ENCODE measurements at regions not wholly inside any gene's neighbourhood (a gene's known extent, or its start where the extent isn't known, plus 50 kb on each side); places are given as distances from the start of the nearest gene placed in this dataset.

DNA sequence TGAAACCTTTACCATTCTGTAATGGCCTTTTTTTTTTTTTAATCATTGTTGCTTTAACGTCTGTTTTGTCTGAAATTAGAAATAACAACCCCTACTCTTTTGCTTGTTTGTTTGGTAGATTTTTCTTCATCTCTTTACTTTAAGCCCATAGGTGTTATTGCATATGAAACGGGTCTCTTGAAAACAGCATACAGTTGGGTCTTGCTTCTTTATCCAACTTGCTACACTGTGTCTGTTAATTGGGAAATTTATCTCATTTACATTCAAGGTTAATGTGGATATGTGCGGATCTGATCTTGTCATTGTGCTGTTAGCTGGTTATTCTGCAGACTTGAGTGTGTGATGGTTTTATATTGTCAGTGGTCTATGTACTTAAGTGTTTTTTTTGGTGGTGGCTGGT, 78.9 kb upstream of the COP1 start:
- H3K4me1 ChIP-seq: peaks cover 15% of the 10 kb centered on the region
- no peaks in the 10 kb centered on the region for H3K36me3 ChIP-seq (ENCODE audit: control insufficient read depth, insufficient read depth, low read length)
- intact Hi-C loops (cut with micrococcal nuclease; ENCODE audit: unreplicated experiment): no loop called here
- no peak overlapping the region for H3K27ac Mint-ChIP-seq (ENCODE audit: unreplicated experiment)
- peaks cover 22% of the 10 kb centered on the region for H3K9me3 Mint-ChIP-seq (ENCODE audit: unreplicated experiment)
- no peaks in the 10 kb centered on the region for H3K36me3 Mint-ChIP-seq (ENCODE audit: insufficient read depth, unreplicated experiment)
- TF ChIP-seq, protein P1, sequence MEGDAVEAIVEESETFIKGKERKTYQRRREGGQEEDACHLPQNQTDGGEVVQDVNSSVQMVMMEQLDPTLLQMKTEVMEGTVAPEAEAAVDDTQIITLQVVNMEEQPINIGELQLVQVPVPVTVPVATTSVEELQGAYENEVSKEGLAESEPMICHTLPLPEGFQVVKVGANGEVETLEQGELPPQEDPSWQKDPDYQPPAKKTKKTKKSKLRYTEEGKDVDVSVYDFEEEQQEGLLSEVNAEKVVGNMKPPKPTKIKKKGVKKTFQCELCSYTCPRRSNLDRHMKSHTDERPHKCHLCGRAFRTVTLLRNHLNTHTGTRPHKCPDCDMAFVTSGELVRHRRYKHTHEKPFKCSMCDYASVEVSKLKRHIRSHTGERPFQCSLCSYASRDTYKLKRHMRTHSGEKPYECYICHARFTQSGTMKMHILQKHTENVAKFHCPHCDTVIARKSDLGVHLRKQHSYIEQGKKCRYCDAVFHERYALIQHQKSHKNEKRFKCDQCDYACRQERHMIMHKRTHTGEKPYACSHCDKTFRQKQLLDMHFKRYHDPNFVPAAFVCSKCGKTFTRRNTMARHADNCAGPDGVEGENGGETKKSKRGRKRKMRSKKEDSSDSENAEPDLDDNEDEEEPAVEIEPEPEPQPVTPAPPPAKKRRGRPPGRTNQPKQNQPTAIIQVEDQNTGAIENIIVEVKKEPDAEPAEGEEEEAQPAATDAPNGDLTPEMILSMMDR (IDR thresholded peaks at IDR 0.05; ENCODE audit: insufficient read depth in 1 of 2, low read depth in 1 of 2, low read length in 1 of 2, severe bottlenecking in 1 of 2, unreplicated experiment in 1 of 2): no peak
- no peak overlapping the region for H3K4me3 ChIP-seq (ENCODE audit: low read depth, low read length)
- BruUV-seq (replicated peaks): no TSS peak
- H3K9me3 ChIP-seq: peaks cover 2% of the 10 kb centered on the region; the same call in 1 of the 2 replicates
- no peaks in the 10 kb centered on the region for H3K27me3 ChIP-seq (replicated peaks; ENCODE audit: control insufficient read depth, insufficient read depth, low read length)
- H3K4me3 Mint-ChIP-seq (ENCODE audit: unreplicated experiment): no peak overlapping the region
- no peaks in the 10 kb centered on the region for H3K27me3 Mint-ChIP-seq (ENCODE audit: insufficient read depth, unreplicated experiment)
- DNase-seq: no peak
- CTCF ChIA-PET: no interaction called here
- peaks cover 7% of the 10 kb centered on the region for H3K4me1 Mint-ChIP-seq (ENCODE audit: low read depth, unreplicated experiment)
- POLR2A ChIA-PET: no interaction called here

DNA sequence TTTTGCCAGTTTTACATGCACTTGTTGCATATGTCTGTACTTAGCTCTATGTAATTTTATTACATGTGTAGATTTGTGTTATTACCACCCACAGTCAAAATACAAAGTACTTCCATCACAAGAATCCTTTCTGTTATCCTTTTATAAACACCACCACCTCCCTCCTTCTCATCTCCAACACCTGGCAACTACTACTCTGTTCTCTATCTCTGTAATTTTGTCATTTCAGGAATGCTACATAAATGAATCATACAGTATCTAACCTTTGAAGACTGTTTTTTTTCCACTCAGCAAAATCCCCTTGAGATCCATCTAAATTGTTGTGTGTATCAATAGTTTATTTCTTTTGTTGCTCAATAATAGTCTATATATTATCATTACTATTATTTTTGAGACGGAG, 64.5 kb upstream of the COP1 start:
- H3K9me3 ChIP-seq: no peaks in the 10 kb centered on the region
- no peak for DNase-seq
- Mint-ChIP-seq H3K4me3 (ENCODE audit: unreplicated experiment) (no peak overlapping the region), H3K27me3 (ENCODE audit: insufficient read depth, unreplicated experiment) (no peaks in the 10 kb centered on the region), H3K9me3 (ENCODE audit: unreplicated experiment) (no peaks in the 10 kb centered on the region), H3K27ac (ENCODE audit: unreplicated experiment) (no peak overlapping the region), H3K36me3 (ENCODE audit: insufficient read depth, unreplicated experiment) (no peaks in the 10 kb centered on the region), H3K4me1 (ENCODE audit: low read depth, unreplicated experiment) (no peaks in the 10 kb centered on the region)
- CTCF ChIA-PET: no interaction called here
- no peaks in the 10 kb centered on the region for H3K36me3 ChIP-seq (ENCODE audit: control insufficient read depth, insufficient read depth, low read length)
- BruUV-seq (replicated peaks): no TSS peak
- no peaks in the 10 kb centered on the region for H3K4me1 ChIP-seq
- intact Hi-C loops (cut with micrococcal nuclease; ENCODE audit: unreplicated experiment): no loop called here
- no peak overlapping the region for H3K4me3 ChIP-seq (ENCODE audit: low read depth, low read length)
- POLR2A ChIA-PET: no interaction called here
- no peaks in the 10 kb centered on the region for H3K27me3 ChIP-seq (replicated peaks; ENCODE audit: control insufficient read depth, insufficient read depth, low read length)
- TF ChIP-seq, protein P1 (IDR thresholded peaks at IDR 0.05; ENCODE audit: insufficient read depth in 1 of 2, low read depth in 1 of 2, low read length in 1 of 2, severe bottlenecking in 1 of 2, unreplicated experiment in 1 of 2): no peak

All from Caco-2 (cell line).